ENCODE measurements at regions not wholly inside any gene's neighbourhood (a gene's known extent, or its start where the extent isn't known, plus 50 kb on each side); places are given as distances from the start of the nearest gene placed in this dataset.
"Not testable (repeated sequence)": the region's sequence is repeated elsewhere in the genome, so short reads cannot be mapped to it uniquely, and the experiment has no call there.

DNA sequence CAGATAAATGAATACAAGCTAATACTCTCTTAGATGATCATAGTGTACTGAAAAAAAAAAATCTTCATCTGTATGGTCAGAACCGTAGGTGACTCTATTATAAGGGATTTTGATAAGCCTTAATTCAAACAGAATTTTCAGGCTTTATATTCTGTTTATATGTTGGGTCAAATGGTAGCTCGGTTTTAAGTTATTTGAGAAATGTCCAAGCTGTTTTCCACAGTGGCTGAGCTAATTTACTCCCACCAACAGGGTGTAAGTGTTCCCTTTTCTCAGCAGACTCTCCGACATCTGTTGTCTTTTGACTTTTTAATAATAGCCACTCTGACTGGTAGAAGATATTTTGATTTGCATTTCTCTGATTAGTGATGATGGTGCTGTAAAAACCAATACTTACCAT, 328.8 kb upstream of the MAGI2 start:
- DNase-seq, result no peak

DNA sequence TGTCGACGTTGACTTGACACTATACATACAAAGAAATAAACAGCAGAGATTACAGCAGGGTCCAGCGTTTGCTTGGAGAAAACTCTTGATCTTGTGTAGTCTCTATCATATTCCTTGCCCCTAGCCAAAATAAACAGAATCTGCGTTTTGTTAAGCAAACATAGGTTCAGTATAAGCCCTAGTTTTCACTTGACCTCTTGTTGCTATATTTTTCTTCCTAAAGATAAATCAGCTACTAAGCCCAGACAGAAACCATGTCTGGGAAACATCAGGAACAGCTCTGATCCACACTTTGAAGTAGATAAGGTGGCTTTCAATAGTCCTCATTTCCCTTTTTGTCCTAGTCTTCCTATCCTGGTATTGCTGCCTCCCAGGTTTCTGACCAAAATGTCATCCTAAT, 328.2 kb upstream of the MAGI2 start:
- no peak for DNase-seq

DNA sequence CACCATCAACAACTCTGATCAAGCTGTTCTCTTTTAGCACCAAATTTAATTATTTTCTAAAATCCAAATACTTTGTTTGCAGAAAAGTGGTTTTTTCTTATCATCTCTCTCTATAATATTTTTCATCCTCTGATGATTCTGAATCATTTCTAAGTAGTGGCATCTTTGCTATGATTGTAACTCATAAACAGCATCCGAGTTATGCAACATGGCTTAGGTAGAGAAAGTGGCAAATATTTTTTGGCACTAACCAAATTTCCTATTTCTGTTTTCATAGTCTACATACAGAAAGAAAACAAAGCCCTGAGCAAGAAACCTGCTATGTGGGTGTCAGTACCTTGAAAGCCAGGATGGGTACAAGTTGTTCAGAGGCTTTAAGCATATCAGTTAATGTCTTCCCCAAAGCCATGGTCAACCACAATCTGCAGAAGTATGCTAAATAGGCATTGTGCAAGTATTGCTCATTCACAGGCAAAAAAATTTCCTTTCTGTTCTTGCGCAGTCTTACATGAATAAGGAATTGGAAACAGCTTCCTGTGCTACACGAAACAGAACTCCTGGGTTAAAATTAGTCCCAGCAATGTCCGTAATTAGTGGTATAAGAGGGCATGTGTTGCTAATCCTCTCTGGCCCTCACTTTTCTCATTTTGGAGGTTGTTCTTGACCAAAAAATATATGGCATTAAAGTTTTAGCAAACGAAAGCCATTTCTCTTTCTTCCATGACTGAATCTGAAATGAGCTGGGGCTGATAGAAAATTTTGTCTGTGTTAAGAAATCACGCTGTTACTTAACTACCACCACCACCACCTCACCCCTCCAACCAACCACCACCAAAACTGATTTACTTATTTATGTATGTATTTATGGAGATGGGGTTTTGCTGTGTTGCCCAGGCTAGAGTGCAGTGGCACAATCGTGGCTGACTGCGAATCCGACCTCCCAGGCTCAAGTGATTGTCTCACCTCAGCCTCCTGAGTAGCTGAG, 325.6 kb upstream of the MAGI2 start:
- no peak for DNase-seq

DNA sequence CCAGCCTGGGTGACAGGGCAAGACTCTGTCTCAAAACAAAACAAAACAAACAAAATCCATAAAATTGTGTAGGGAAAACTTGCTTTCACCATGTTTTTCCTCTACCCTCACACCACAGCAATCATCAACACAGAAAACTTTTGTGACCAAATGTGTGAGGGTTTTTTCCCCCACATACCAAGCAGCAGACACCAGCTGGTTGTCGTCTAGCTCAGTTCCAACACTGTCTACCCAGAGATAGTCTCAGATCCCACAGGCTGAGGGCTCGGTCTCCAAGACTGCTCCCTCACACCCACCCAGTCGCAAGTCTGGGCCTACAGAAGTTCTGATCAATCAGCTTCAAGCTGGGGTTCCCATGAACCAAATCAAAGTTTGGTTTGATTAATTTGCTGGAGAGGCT, 322.4 kb upstream of the MAGI2 start:
- no peak for DNase-seq

DNA sequence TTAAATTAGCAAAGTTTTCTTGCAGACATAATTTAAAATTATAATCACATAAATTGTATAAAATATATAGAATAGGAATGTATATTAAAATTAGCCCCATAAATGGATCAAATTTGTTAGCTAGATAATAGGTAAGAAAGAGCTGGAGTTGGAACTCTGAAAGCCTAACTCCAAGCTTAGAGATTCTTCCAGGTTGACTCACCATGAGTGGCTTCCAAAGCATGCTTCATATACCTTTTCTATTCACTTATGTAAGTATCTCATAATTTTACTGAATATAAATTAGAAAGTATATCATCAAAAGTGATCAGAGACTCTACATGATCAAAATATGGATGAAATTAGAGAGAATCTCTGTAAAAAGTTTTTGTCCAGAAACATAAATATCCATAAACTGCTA, 320.7 kb upstream of the MAGI2 start:
- no peak for DNase-seq

DNA sequence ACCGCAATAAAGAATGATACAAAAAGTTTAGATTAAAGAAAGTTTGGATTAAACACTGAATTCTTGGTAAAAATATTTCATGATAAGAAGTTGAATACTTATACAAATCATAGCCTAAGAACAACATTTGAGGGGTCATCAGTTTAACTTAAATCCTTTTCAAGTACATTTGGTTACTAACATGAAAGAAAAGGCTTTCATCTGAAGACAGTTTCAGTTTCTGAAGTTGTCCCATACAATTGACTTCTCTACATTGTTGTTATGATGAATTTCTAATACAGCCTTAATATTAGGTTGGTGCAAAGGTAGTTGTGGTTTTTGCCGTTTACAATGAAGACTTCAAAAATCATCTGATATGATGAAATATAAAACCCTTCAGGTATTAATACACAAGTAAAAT, 317.5 kb upstream of the MAGI2 start:
- DNase-seq, result no peak

DNA sequence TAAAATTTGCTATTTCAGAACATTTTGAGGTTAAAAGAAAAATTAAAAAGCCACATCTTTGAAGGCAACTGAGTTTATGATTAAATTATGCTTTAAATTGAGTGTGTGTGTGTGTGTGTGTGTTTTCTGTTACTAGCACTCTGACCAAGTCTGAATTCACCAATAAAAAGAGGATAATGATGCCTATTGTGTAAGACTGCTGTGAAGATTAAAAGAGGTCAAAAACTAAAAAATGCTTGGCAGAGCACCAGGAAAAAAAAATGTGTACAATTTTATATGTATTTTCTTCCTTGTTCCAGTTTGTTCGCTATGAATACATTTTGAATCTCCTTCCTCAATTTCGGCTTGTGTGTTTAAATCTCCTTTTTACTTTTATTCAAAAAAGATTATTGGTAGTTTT, 316.6 kb upstream of the MAGI2 start:
- DNase-seq, result no peak

DNA sequence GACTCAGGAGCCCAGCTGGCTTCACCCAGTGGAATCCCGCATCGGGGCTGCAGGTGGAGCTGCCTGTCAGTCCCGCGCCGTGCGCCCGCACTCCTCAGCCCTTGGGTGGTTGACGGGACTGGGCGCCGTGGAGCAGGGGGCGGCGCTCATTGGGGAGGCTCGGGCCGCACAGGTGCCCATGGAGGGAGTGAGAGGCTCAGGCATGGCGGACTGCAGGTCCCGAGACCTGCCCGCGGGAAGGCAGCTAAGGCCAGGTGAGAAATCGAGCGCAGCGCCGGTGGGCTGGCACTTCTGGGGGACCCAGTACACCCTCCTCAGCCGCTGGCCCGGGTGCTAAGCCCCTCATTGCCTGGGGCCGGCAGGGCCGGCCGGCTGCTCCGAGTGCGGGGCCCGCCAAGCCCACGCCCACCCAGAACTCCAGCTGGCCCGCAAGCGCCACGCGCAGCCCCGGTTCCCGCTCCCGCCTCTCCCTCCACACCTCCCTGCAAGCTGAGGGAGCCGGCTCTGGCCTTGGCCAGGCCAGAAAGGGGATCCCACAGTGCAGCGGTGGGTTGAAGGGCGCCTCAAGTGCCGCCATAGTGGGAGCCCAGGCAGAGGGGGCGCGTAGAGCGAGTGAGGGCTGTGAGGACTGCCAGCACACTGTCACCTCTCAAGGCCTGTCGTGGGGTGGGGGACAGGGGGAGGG, 314.6 kb upstream of the MAGI2 start:
- not testable (repeated sequence) for DNase-seq

DNA sequence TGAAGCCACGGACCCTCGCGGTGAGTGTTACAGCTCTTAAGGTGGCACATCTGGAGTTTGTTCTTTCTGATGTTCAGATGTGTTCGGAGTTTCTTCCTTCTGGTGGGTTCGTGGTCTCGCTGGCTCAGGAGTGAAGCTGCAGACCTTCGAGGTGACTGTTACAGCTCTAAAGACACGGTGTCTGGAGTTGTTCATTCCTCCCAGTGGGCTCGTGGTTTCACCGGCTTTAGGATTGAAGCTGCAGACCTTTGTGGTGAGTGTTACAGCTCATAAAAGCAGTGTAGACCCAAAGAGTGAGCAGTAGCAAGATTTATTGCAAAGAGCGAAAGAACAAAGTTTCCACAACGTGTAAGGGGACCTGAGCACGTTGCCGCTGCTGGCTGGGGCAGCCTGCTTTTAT, 313.7 kb upstream of the MAGI2 start:
- DNase-seq, result not testable (repeated sequence)

DNA sequence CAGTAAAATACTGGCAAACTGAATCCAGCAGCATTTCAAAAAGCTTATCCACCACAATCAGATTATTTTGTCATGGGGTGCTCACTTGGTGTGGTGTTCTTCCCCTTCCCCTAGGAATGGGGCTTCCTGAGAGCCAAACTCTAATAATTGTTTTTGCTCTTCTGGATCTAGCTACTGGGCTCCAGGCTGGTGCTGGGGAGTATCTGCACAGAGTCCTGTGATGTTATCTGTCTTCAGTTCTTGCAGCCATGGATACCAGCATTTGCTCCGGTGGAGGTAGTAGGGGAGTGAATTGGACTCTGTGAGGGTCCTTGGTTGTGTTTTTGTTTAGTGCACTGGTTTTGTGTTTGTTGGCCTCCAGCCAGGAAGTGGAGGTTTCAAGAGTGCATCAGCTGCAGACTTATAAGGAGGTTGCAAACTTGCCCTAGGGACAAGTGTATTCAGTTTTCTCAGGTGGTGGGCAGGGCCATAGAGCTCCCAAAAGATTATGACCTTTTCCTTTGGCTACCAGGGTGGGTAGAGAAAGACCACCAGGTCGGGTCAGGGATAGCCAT, 308.5 kb upstream of the MAGI2 start:
- DNase-seq, result no peak

DNA sequence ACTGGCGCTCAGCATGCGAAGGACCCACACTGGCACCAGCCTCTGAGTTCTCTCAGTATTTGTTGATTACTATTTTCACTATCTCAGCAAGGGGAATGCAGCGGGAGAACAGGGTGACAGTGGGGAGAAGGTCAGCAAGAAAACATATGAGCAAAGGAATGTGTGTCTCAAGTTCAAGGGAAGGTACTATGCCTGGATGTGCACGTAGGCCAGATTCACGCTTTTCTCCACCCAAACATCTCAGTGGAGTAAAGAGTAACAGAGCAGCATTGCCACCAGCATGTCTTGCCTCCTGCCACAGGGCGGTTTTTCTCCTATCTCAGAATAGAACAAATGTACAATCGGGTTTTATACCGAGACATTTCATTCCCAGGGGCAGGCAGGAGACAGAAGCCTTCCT, 297.5 kb upstream of the MAGI2 start:
- not testable (repeated sequence) for DNase-seq

DNA sequence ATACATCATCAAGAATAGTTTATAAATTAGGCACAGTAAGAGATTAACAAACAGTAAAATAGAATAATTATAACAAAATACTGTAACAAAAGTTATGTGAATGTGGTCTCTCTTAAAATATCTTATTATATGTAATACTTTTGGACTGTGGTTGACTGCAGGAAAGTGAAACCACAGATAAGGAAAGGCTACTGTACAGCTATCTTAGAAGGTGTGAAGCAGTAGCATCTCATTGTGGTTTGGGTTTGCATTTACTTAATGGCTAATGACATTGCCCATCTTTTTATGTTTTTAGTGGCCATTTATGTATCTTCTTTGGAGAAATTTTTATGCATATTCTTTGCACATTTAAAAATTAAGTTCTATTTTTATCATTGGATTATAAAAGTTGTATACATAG, 296.4 kb upstream of the MAGI2 start:
- DNase-seq, result no peak

DNA sequence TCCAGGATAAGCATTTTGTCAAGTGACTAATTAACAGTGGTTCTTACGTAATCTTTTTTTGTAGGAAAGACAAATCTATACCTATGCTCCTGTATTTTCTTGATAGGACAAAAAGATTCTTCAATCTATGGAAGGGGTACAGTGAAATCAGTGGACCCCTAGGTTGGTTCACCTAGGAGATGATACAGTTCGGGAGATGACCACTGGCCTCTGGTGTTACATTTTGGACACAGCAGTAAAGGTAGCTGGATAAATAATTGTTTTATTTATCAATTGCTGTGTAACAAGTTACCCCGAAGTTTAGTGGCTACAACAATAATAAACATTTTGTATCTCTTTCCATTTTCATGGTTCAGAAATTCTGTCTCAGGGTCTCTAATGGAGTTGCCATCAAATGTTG, 288.2 kb upstream of the MAGI2 start:
- no peak for DNase-seq

DNA sequence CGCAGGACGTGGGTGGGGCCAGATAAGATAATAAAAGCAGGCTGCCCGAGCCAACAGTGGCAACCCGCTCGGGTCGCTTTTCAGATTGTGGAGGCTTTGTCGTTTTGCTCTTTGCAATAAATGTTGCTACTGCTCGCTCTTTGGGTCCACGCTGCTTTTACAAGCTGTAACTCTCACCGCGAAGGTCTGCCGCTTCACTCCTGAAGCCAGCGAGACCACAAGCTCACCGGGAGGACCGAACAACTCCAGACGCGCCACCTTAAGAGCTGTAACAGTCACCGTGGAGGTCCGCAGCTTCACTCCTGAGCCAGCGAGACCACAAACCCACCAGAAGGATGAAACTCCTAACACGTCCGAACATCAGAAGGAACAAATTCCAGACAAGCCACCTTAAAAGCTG, 286.6 kb upstream of the MAGI2 start:
- DNase-seq, result no peak

DNA sequence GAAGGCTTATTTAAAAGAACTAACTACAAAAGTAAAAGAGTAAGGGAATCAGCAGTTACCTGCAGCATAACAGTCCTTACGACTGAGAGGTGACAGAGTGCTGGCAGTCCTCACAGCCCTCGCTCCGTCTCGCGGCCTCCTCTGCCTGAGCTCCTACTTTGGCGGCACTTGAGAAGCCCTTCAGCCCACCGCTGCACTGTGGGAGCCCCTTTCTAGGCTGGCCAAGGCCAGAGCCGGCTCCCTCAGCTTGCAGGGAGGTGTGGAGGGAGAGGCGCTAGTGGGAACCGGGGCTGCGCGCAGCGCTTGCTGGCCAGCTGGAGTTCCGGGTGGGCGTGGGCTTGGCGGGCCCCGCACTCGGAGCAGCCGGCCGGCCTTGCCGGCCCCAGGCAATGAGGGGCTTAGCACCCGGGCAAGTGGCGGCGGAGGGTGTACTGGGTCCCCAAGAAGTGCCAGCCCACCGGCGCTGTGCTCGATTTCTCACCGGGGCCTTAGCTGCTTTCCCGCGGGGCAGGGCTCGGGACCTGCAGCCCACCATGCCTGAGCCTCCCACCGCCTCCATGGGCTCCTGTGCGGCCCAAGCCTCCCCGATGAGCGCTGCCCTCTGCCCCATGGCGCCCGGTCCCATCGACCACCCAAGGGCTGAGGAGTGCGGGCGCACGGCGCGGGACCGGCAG, 285.7 kb upstream of the MAGI2 start:
- DNase-seq, result not testable (repeated sequence)

DNA sequence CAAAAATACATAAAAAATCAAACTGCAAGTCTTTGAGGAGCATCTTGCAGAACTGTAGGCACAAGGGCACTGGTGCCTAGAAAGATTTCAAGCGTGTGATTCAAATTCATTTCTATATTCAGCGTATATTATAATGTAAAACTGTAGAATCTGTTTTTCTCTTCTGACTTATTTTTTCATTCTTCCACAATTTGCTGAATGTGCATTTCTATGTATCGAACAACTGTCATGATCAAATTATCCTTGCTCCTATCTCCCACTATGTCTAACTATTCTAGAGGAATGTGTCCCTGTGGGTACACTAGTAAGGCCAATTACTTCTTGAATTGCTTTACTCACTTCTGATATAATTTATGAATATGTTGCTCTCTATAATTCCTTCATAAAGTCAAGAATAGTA, 283.0 kb upstream of the MAGI2 start:
- DNase-seq, result no peak

DNA sequence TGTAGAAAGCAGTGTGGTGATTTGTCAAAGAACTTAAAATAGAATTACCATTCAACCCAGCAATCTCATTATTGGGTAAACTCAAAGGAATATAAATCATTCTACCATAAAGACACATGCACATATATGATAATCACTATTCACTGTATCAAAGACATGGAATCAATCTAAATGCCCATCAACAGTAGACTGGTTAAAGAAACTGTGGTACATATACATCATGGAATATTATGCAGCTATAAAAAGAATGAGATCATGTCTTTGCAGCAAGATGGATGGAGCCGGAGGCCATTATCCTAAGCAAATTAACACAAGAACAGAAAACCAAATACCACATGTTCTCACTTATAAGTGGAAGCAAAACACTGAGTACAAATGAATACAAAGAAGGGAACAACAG, 281.5 kb upstream of the MAGI2 start:
- DNase-seq, result no peak

DNA sequence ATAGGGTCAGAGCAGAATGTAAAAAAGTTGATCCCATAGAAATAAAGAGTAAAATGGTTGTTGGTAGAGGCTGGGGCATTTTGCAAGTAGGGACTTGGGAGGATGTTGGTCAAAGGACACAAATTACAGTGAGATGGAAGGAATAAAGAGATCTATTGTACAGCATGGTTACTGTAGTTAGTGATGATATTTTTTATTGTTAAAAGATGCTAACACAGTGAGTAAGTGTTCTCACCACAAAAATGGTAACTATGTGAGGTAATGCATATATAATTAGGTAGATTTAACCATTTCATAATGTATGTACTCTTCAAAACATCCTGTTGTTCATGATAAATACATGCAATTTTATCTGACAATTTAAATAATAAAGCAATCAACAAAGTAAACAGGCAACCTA, 280.7 kb upstream of the MAGI2 start:
- DNase-seq, result no peak

DNA sequence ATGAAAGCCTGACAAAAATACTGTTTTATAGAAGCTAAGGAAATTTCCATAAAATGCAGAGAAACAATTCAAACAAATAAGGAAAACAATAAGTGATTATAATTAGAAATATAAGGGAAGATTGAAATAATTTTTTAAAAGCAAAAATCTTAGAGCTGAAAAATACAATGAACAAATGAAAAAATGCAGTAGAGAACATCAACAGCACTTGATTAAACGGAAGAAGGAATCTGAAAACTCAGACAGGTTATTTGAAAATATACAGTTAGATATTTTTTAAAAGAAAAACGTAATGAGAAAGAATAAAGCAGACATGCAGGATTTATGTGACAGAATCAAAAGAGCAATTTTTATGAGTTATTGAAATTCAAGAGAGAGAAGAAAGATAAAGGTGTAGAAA, 279.1 kb upstream of the MAGI2 start:
- DNase-seq, result no peak

DNA sequence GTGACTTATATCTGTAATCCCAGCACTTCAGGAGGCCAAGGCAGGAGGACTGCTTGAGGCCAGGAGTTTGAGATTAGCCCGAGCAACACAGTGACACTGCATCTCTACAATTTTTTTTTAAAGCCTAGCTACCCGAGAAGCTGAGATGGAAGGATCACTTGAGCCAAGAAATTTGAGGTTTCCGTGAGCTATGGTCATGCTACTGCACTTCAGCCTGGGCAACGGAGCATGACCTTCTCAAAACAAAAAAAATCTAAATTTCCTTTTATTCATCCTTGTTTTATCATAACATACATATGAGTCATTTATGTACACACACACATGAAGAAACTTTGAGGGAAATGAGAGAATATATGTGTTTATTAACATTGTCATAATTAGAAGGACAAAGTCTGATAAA, 277.5 kb upstream of the MAGI2 start:
- DNase-seq, result no peak

DNA sequence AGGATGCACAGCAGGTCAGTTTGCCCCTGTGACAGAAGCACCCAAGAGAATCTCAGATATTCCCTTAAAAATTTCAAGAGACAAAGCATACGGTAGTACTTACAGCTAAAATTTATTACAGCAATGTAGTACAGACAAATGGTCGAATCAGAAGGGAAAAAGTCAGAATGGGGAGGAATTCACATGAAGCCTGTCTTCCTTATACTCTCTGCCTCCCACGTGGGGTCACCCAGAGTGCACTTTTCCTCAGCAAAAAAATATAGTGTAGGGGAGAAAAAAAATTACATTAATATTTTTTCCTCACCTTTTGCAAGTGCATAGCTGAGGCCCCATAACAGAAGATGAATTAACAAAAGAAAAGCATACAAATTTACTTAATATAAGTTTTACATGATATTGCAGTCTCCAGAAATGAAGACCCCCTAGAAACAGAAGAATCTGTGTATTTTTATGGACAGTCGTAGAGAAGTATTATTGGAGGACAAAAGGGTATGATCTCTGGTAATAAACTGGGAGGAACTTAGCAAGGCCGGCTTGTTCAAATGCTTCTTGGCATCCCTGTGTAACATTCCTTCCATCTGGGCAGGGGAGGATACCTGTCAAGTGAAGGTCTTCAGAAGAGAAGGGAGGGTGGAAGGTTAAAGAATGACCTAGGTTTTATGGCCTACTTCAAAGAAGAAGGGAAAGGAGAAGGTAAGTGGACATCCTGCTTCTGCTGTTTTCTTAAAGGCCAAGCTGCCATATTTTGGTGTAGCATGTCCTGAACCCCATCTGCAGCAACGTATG, 270.6 kb upstream of the MAGI2 start:
- no peak for DNase-seq
